Fibroblast of the aortic adventitia (primary cell): ENCODE measurements at regions not wholly inside any gene's neighbourhood (a gene's known extent, or its start where the extent isn't known, plus 50 kb on each side); places are given as distances from the start of the nearest gene placed in this dataset.

Source experiments
- DNase-seq: peaks from one replicate; pipeline ENCODE4 v3.0.0-alpha.2; 2010; ENCODE audit warnings: low read depth
- H3K4me3 ChIP-seq: 2 replicates; pipeline ENCODE4 v1.5.1; 2011; ENCODE audit warnings: low read depth, mild to moderate bottlenecking, control low read depth, low read length, moderate library complexity
- CTCF ChIP-seq: IDR thresholded peaks from 2 replicates; pipeline ENCODE4 v1.5.1; 2011; ENCODE audit warnings: mild to moderate bottlenecking, low read length, control low read depth, inconsistent platforms; ENCODE audit not compliant: insufficient read depth

DNA sequence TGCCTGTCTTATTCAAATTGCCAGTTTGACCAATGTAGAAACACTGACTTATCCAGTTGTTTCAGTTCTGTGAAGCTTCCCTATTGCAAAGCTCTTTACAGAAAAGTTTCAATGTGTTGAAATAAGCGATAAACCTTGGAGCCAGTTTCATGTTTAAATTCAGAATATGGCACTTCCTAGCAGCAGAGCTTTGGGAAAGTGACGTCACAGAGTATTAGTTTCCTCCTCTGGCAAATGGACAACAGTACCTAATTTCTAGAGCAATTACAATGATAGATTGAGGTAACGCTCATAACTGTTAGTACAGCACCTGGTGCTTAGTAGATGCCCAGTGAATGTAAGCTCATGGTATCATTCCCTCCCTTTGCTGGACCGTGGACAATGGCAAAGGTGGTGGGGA lies 527.5 kb upstream of the DAB1 start:
- H3K4me3 ChIP-seq, result no peak overlapping the region
- no peak for DNase-seq
- TF ChIP-seq CTCF, result no peak

DNA sequence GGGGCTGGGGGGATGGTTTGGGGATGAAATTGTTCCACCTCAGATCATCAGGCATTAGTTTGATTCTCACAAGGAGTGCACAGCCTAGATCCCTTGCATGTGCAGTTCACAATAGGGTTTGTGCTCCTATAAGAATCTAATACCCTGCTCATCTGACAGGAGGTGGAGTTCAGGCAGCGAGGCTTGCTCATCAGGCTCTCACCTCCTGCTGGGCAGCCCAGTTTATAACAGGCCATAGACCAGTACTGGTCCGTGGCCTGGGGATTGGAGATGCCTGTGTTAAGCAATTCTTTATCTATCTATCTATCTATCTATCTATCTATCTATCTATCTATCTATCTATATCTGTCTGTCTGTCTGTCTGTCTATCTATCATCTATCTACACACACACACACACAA lies 525.3 kb upstream of the DAB1 start:
- TF ChIP-seq CTCF, result no peak
- no peak for DNase-seq
- H3K4me3 ChIP-seq, result no peak overlapping the region

GRCh38 chr1:57947471-57947870 lies 523.6 kb upstream of the DAB1 start:
- no peak for TF ChIP-seq CTCF
- no peak for DNase-seq
- no peak overlapping the region for H3K4me3 ChIP-seq

DNA sequence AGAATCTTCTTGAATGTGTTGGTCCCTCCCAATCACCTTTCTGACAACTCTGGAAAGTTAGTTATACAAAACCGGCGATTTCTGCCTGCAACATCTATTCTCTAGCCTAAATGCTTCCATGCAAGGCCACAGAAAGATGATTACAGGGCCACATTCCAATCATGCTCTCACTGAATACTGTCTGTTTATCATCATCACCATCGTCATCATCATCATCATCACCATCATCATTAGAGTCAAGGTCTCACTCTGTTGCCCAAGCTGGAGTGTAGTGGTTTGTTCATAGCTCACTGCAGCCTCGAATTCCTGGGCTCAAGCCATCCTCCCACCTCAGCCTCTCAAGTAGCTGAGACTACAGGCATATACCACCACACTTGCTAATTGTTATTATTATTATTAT lies 521.2 kb upstream of the DAB1 start:
- no peak for DNase-seq
- TF ChIP-seq CTCF, result no peak
- H3K4me3 ChIP-seq, result no peak overlapping the region

- DNase-seq, result no peak
- no peak overlapping the region for H3K4me3 ChIP-seq
- no peak for TF ChIP-seq CTCF
These were observed 519.5 kb upstream of the DAB1 start for GRCh38 chr1:57943365-57943764.

GRCh38 chr1:57934745-57935144 lies 510.9 kb upstream of the DAB1 start:
- H3K4me3 ChIP-seq, result no peak overlapping the region
- no peak for DNase-seq
- TF ChIP-seq CTCF, result no peak

DNA sequence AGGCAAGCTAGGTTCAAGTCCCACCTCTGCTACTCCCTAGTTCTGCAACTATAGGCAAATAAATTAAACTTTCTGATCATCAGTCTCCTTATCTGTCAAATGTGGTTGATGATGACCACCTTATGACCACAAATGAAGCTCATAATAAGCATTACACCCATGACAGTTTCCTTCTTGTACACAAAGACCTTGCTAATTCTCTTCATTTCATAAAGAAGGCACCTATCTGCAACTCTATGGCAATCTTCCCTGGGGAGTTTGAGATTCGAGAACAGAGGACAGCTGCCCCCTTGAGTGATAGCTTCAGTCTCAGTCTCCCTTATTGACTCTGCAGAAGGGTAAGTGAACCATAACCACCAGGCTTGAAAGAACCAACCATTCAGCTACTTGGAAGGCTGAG lies 503.1 kb upstream of the DAB1 start:
- H3K4me3 ChIP-seq, result no peak overlapping the region
- no peak for TF ChIP-seq CTCF

More for the DNA sequence above, 503.1 kb upstream of the DAB1 start:
- no peak for DNase-seq
